Gastroesophageal sphincter (tissue), 3 donors: ENCODE measurements at regions not wholly inside any gene's neighbourhood (a gene's known extent, or its start where the extent isn't known, plus 50 kb on each side); places are given as distances from the start of the nearest gene placed in this dataset.

ENCODE experiments used
- POLR2A ChIP-seq, 2 donors: fragments of 450-650 bp; IDR thresholded peaks; one replicate each; pipeline ENCODE4 v1.6.1; 2017; ENCODE audit warnings: antibody characterized with exemption in 2 of 2, mild to moderate bottlenecking in 2 of 2, moderate library complexity in 1 of 2
- TF ChIP-seq, protein P1 (sequence below), 4 experiments: fragments of 200-600 bp in 2 of 4; fragments of 450-650 bp in 2 of 4; sonication (generic) in 1 of 4; IDR thresholded peaks; one replicate each; pipeline ENCODE4 v1.5.1; 2017 to 2019; ENCODE audit warnings: antibody characterized with exemption in 4 of 4, mild to moderate bottlenecking in 2 of 4, moderate library complexity in 2 of 4

GRCh38 chr15:35208353-35208752 is 123.3 kb upstream of the NANOGP8 start:
- TF ChIP-seq, protein P1, sequence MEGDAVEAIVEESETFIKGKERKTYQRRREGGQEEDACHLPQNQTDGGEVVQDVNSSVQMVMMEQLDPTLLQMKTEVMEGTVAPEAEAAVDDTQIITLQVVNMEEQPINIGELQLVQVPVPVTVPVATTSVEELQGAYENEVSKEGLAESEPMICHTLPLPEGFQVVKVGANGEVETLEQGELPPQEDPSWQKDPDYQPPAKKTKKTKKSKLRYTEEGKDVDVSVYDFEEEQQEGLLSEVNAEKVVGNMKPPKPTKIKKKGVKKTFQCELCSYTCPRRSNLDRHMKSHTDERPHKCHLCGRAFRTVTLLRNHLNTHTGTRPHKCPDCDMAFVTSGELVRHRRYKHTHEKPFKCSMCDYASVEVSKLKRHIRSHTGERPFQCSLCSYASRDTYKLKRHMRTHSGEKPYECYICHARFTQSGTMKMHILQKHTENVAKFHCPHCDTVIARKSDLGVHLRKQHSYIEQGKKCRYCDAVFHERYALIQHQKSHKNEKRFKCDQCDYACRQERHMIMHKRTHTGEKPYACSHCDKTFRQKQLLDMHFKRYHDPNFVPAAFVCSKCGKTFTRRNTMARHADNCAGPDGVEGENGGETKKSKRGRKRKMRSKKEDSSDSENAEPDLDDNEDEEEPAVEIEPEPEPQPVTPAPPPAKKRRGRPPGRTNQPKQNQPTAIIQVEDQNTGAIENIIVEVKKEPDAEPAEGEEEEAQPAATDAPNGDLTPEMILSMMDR (IDR thresholded peaks at IDR 0.05), result no peak
- no peak for TF ChIP-seq POLR2A (IDR thresholded peaks at IDR 0.05)
